ENCODE measurements at regions not wholly inside any gene's neighbourhood (a gene's known extent, or its start where the extent isn't known, plus 50 kb on each side); places are given as distances from the start of the nearest gene placed in this dataset.

GRCh38 chr1:14064649-14065442 lies 364.9 kb downstream of the PRDM2 start:
- Mint-ChIP-seq H3K27me3 (ENCODE audit: unreplicated experiment) (no peaks in the 10 kb centered on the region), H3K4me1 (ENCODE audit: low read depth, unreplicated experiment) (no peaks in the 10 kb centered on the region), H3K36me3 (ENCODE audit: unreplicated experiment) (no peaks in the 10 kb centered on the region), H3K9me3 (ENCODE audit: unreplicated experiment) (peaks cover 5% of the 10 kb centered on the region), H3K27ac (ENCODE audit: unreplicated experiment) (no peak overlapping the region), H3K4me3 (ENCODE audit: unreplicated experiment) (no peak overlapping the region)
- no peak for TF ChIP-seq CTCF (IDR thresholded peaks at IDR 0.05; ENCODE audit: partially characterized antibody, unreplicated experiment)
- DNase-seq = no peak

GRCh38 chr1:14065486-14065885 lies 365.5 kb downstream of the PRDM2 start:
- TF ChIP-seq CTCF (IDR thresholded peaks at IDR 0.05; ENCODE audit: partially characterized antibody, unreplicated experiment) = no peak
- no peak for DNase-seq
- Mint-ChIP-seq H3K4me3 (ENCODE audit: unreplicated experiment) (no peak overlapping the region), H3K27me3 (ENCODE audit: unreplicated experiment) (no peaks in the 10 kb centered on the region), H3K27ac (ENCODE audit: unreplicated experiment) (no peak overlapping the region), H3K36me3 (ENCODE audit: unreplicated experiment) (no peaks in the 10 kb centered on the region), H3K4me1 (ENCODE audit: low read depth, unreplicated experiment) (no peaks in the 10 kb centered on the region), H3K9me3 (ENCODE audit: unreplicated experiment) (peaks cover 5% of the 10 kb centered on the region)

- Mint-ChIP-seq H3K9me3 (ENCODE audit: unreplicated experiment) (peaks cover 5% of the 10 kb centered on the region), H3K36me3 (ENCODE audit: unreplicated experiment) (no peaks in the 10 kb centered on the region), H3K27ac (ENCODE audit: unreplicated experiment) (no peak overlapping the region), H3K27me3 (ENCODE audit: unreplicated experiment) (no peaks in the 10 kb centered on the region), H3K4me3 (ENCODE audit: unreplicated experiment) (no peak overlapping the region), H3K4me1 (ENCODE audit: low read depth, unreplicated experiment) (no peaks in the 10 kb centered on the region)
- no peak for TF ChIP-seq CTCF (IDR thresholded peaks at IDR 0.05; ENCODE audit: partially characterized antibody, unreplicated experiment)
- DNase-seq = no peak
Measured at GRCh38 chr1:14067036-14067435, 367.0 kb downstream of the PRDM2 start.

GRCh38 chr1:14067711-14068110 lies 367.7 kb downstream of the PRDM2 start:
- no peak for DNase-seq
- no peaks in the 10 kb centered on the region for H3K27me3 Mint-ChIP-seq (ENCODE audit: unreplicated experiment)
- no peaks in the 10 kb centered on the region for H3K36me3 Mint-ChIP-seq (ENCODE audit: unreplicated experiment)
- no peak overlapping the region for H3K4me3 Mint-ChIP-seq (ENCODE audit: unreplicated experiment)
- peaks cover 5% of the 10 kb centered on the region for H3K9me3 Mint-ChIP-seq (ENCODE audit: unreplicated experiment)
- no peak overlapping the region for H3K27ac Mint-ChIP-seq (ENCODE audit: unreplicated experiment)
- TF ChIP-seq CTCF (IDR thresholded peaks at IDR 0.05; ENCODE audit: partially characterized antibody, unreplicated experiment) = no peak
- H3K4me1 Mint-ChIP-seq (ENCODE audit: low read depth, unreplicated experiment) = no peaks in the 10 kb centered on the region

GRCh38 chr1:14071581-14071980 lies 371.6 kb downstream of the PRDM2 start:
- no peak for TF ChIP-seq CTCF (IDR thresholded peaks at IDR 0.05; ENCODE audit: partially characterized antibody, unreplicated experiment)
- DNase-seq = no peak
- Mint-ChIP-seq H3K36me3 (ENCODE audit: unreplicated experiment) (no peaks in the 10 kb centered on the region), H3K4me3 (ENCODE audit: unreplicated experiment) (no peak overlapping the region), H3K9me3 (ENCODE audit: unreplicated experiment) (peaks cover 2% of the 10 kb centered on the region), H3K4me1 (ENCODE audit: low read depth, unreplicated experiment) (no peaks in the 10 kb centered on the region), H3K27me3 (ENCODE audit: unreplicated experiment) (no peaks in the 10 kb centered on the region), H3K27ac (ENCODE audit: unreplicated experiment) (no peak overlapping the region)

All from glutamatergic neuron (in vitro differentiated cells).